ENCODE measurements at regions not wholly inside any gene's neighbourhood (a gene's known extent, or its start where the extent isn't known, plus 50 kb on each side); places are given as distances from the start of the nearest gene placed in this dataset.
"Not testable (repeated sequence)": the region's sequence is repeated elsewhere in the genome, so short reads cannot be mapped to it uniquely, and the experiment has no call there.

- TF ChIP-seq, protein P1, sequence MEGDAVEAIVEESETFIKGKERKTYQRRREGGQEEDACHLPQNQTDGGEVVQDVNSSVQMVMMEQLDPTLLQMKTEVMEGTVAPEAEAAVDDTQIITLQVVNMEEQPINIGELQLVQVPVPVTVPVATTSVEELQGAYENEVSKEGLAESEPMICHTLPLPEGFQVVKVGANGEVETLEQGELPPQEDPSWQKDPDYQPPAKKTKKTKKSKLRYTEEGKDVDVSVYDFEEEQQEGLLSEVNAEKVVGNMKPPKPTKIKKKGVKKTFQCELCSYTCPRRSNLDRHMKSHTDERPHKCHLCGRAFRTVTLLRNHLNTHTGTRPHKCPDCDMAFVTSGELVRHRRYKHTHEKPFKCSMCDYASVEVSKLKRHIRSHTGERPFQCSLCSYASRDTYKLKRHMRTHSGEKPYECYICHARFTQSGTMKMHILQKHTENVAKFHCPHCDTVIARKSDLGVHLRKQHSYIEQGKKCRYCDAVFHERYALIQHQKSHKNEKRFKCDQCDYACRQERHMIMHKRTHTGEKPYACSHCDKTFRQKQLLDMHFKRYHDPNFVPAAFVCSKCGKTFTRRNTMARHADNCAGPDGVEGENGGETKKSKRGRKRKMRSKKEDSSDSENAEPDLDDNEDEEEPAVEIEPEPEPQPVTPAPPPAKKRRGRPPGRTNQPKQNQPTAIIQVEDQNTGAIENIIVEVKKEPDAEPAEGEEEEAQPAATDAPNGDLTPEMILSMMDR (IDR thresholded peaks at IDR 0.05) = not testable (repeated sequence)
- not testable (repeated sequence) for TF ChIP-seq POLR2A (IDR thresholded peaks at IDR 0.05)
Measured at GRCh38 chr11:67774175-67774574, 99.8 kb upstream of the ALDH3B2 start.

Data from right lobe of liver (tissue), 4 donors.